ENCODE measurements at regions not wholly inside any gene's neighbourhood (a gene's known extent, or its start where the extent isn't known, plus 50 kb on each side); places are given as distances from the start of the nearest gene placed in this dataset.

GRCh38 chr2:12661489-12661888 is 55.2 kb upstream of the TRIB2 start:
- TF ChIP-seq CTCF (IDR thresholded peaks at IDR 0.05; ENCODE audit: low read depth, low read length) (no peak), POLR2A (IDR thresholded peaks at IDR 0.05; ENCODE audit: extremely low read depth, insufficient read length) (no peak)
